GM04503 (cell line): ENCODE measurements at regions not wholly inside any gene's neighbourhood (a gene's known extent, or its start where the extent isn't known, plus 50 kb on each side); places are given as distances from the start of the nearest gene placed in this dataset.

Experiments used
- DNase-seq: peaks from one replicate; pipeline ENCODE4 v3.0.0-alpha.2; 2012; ENCODE audit warnings: low read depth

- DNase-seq = no peak
Measured at GRCh38 chr10:120372917-120373316, 84.1 kb upstream of the PLPP4 start.

DNA sequence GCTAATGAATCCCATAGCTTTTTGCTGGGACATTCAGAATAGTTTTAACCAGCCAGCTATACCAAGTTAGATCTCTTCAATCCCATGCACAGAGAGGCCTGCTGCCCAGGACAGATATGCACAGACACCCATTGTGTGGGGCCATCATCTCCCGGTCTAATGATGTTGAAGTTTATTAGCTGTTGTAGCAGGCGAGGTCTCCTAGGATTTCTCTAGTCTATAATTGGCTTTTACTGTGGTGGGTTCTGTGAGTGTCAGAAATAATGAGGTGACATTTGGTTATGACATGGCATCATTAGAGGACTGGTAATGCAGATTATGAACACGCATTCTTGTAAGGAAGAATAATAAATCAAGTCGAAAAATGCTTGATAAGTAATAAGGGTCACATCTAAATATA lies 81.4 kb upstream of the PLPP4 start:
- no peak for DNase-seq

GRCh38 chr10:120381931-120382330 lies 75.1 kb upstream of the PLPP4 start:
- DNase-seq = no peak

DNA sequence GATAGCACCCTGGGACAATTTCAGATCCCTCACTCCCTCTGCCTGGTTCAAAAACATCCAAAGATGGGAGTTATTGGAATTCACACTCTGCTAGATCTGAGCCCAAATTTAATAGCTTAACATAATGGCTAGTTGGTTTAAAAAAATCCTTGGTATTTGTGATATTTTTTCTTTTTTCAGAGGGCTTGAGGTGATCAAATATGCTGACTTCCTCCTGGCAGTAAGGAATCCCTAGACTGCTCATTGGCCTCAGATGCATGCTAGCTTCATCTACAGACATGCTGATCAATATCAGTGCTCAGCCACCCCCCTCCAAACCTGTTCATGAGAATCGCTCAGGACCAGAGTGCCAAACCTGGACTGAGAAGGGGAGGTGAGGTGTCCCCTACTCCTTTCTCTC lies 74.7 kb upstream of the PLPP4 start:
- DNase-seq = no peak

DNA sequence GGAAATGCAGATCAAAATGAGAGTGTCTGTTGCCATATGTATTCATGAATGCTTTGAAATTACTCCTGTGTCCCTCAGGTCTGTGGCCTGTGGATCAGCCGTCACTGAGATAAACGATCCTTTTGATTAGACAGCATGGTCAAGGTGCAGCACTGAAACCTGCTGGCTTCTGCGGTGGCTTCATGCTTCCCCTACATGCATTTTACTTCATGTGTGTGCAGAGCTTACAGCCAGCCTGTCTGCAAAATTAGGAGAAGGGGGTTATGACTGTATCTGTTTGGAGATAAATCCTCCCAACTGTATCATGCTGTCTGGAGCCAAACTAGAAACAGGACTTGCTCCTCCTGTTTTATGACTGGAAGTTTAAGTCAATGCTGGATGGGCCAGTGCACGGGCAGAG lies 71.0 kb upstream of the PLPP4 start:
- no peak for DNase-seq

GRCh38 chr10:120386896-120387295 lies 70.1 kb upstream of the PLPP4 start:
- DNase-seq = no peak

DNA sequence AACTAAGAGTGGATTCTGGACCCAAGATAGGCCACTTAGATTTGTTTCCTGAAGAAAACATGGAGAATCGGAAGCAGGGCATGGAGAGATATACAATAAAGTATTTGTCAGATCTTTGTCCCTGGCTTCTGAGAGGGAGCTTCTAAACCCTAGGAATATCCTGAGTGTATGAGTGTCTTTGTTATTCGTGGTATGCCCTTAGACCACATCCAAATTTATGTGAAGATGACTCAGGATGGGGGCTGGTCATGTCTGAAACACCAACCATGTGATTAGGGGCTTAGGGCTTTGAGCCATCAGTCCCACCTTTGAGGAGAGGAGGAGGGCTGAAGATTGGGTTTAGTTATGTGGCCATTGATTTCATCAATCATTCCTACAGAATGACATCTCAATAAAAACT lies 69.7 kb upstream of the PLPP4 start:
- DNase-seq = peak; percentile 33

DNA sequence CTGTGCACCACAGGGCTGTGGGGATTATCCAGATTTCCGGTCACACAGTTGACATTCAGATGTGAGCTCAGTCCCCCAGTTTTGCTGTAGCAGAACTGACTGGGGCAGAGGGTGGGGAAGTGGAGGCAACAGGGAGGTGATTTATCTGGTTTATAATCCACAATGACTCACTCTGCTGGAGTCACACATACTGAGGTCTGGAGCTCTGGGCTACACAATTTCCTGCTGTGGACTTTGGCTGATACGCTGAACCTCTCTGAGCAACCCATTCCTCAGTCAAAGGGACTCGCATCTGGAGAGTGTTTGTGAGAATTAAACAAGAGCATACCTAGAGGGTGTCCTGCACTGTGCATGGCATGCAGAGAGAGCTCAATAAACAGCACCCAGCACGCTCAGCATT lies 64.8 kb upstream of the PLPP4 start:
- DNase-seq = no peak

DNA sequence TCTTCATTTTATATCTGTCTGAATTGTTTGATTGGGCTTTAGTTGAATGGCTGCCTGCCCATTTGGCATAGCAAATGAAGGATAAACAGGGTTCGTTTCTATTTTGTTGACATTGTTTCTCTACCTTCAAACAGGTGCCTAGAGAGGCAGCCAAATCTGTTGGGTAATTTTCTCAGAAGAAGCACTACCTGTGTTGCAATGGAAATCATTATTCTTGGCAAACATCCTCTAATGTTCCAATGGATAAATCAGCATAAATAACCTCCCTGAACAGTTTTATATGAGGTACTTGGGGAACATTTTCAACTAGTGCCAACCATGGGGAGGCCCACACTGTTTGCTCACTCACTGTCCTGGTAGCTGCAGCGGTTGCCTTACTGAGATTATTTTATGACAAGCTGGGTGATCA lies 64.4 kb upstream of the PLPP4 start:
- DNase-seq = no peak

GRCh38 chr10:120394446-120394845 lies 62.6 kb upstream of the PLPP4 start:
- DNase-seq = no peak

GRCh38 chr10:120396228-120396627 lies 60.8 kb upstream of the PLPP4 start:
- DNase-seq = no peak

GRCh38 chr10:120398180-120398579 lies 58.8 kb upstream of the PLPP4 start:
- no peak for DNase-seq

DNA sequence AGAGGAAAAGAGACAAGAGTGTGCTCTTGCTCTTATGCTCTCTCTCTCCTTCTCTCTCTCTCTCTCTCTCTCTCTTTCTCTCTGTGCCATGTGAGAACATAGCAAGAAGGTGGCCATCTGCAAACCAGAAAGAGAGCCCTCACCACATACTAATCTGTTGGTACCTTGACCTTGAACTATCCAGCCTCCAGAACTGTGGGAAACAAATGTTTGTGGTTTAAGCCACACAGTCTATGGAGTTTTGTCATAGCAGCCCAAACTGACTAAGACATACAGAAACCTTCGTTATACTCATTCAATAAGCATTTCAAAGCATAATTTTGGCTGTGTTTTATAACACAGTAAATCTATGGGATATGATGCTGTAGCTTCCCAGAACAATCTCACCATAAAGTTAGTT lies 56.4 kb upstream of the PLPP4 start:
- DNase-seq = no peak

- no peak for DNase-seq
Measured at GRCh38 chr10:120402147-120402766, 54.8 kb upstream of the PLPP4 start.

DNA sequence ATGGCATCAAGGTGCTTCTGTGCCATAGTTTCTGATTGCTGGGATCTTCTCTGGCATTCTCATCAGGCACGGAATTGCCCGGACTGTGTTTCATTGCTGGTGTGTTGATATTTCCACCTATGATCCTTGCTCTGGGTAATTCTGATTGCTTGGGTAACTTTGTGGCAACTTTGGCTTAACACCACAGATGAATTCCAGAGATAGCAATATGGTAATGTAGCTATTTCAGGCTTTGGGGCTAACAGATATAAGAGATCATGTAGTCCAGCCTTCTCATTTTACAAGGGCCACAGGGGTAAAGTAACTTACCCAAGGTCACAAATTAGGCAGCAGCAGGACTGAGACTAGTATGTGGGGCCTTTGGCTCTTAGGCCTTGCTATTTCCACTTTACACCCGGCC lies 53.9 kb upstream of the PLPP4 start:
- DNase-seq = no peak

- DNase-seq = no peak
Measured at GRCh38 chr10:120406376-120406775, 50.7 kb upstream of the PLPP4 start.
